ENCODE measurements at regions not wholly inside any gene's neighbourhood (a gene's known extent, or its start where the extent isn't known, plus 50 kb on each side); places are given as distances from the start of the nearest gene placed in this dataset.

- TF ChIP-seq POLR2A (IDR thresholded peaks at IDR 0.05), result no peak
- no peak for TF ChIP-seq CTCF (IDR thresholded peaks at IDR 0.05 in 8 of 11, conservative IDR thresholded peaks at IDR 0.05 in 3 of 11)
Observed at GRCh38 chr6:93790981-93791380, 371.6 kb upstream of the EPHA7 start.
